OCI-LY7 (cell line): ENCODE measurements at regions not wholly inside any gene's neighbourhood (a gene's known extent, or its start where the extent isn't known, plus 50 kb on each side); places are given as distances from the start of the nearest gene placed in this dataset.

Source experiments
- CTCF ChIP-seq: fragments of 200-600 bp; sonication (generic); conservative IDR thresholded peaks from 2 replicates; pipeline ENCODE4 v1.5.1; 2014; ENCODE audit warnings: mild to moderate bottlenecking, antibody characterized with exemption, low read length, moderate library complexity, mixed read lengths
- EZH2phosphoT487 ChIP-seq: fragments of 200-600 bp; sonication (generic); IDR thresholded peaks from 2 replicates; pipeline ENCODE4 v1.6.1; 2018; ENCODE audit warnings: low read depth, borderline replicate concordance, mild to moderate bottlenecking, mixed run types, antibody characterized with exemption, low read length, moderate library complexity, mixed read lengths

DNA sequence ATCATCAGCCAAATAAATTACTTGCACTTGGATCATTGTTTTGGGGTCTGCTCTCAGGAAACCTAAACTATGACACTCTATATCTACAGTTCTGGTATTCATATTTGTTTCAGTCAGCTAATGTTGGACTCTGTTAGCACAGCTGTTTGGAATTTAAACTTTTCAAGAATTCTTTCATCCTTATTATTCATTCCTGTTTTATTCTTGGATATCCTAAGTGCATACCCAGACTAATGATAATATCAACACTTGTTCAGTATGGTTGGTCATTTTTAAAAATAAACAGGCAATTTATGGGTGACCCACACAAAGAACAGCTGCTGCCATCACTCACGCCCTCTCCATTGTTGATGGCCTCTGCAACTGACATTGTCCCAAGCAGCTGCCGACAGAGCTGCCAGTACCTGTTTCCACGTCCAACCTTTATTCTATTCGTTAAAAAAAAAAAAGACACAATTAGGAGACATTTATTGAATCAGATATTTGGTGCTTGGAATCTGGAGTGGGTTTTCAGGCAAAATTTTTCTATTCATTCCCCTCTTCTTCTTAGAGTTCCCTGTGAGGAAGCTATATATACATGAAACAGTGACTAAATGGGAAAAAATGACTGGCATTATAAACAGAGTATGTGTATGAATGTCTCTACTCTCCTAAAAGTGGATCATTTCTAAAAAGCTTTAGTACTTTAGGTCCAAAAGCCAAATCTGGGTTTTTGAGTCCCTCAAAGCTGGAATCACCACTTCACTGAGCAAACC lies 252.1 kb upstream of the NAV3 start:
- TF ChIP-seq CTCF, result no peak
- TF ChIP-seq EZH2phosphoT487, result no peak
